NCI-H82 treated with DMSO at 0.1 percent for 48 hours (cell line): ENCODE measurements at regions not wholly inside any gene's neighbourhood (a gene's known extent, or its start where the extent isn't known, plus 50 kb on each side); places are given as distances from the start of the nearest gene placed in this dataset.
"Not testable (repeated sequence)": the region's sequence is repeated elsewhere in the genome, so short reads cannot be mapped to it uniquely, and the experiment has no call there.

Experiments used
- DNase-seq: peaks from one replicate; lab custom pipeline; 2025; ENCODE audit not compliant: unreplicated experiment; lab: John Stamatoyannopoulos, UW

DNA sequence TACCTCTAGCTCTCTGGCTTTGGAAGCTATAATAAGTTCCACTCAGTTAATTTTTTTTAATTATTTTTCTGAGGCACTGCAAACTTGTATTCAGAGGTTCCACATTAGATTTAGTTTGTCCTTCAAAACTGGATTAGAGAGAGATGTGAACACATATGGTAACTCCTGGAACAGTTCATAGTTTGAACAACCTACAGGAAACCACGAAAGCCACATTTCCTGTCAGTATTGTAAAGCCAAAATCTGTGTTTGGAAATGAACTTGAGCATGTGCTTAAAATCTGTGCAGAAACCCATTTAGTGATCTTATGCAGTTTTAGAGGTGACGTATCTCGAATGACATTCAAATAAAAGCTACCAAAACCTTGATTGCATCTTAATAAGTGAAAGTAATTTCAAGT lies 1952.0 kb downstream of the OLFM4 start:
- DNase-seq = no peak

DNA sequence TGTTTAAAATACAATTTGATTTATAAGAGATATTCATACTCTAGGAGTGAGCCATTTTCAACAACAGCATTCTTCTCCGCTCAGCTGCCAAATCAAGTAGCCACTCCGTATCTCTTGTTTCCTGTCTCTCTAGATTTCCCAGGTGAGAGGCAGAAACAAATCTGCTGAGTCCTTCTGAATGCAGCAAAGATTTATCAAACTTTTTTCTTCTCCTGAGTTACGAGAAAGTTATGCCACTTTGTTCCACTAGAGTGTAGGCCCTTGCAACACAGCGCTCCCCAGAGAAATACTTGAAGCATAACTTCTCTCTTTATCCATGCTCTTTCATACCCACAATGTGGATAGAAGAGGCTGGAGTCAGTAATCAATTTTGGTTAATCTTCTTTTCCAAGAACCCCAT lies 1960.8 kb downstream of the OLFM4 start:
- DNase-seq = no peak

DNA sequence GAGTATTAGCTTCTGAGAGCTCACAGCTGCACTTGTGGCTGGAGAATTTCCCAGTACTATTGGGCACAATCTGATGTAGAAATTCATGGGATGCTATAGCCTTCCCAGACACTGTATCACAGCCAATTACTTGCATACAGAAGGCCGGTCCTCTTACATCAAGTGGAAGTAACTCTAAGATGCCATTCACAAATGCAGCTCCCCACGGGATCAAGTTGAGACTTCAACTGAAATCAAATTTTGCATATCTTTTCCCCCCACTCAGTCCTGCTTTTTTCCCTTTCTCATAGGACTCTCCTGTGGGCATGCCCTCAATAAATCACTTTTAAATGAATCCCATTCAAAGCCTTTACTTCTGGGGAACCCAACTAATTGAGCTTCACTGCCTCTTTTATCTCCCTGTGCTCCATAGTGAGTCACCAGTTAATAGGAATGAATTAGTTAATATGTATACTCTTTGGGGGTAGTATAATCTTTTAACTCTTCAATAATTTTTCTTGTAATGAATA lies 1970.8 kb downstream of the OLFM4 start:
- no peak for DNase-seq

DNA sequence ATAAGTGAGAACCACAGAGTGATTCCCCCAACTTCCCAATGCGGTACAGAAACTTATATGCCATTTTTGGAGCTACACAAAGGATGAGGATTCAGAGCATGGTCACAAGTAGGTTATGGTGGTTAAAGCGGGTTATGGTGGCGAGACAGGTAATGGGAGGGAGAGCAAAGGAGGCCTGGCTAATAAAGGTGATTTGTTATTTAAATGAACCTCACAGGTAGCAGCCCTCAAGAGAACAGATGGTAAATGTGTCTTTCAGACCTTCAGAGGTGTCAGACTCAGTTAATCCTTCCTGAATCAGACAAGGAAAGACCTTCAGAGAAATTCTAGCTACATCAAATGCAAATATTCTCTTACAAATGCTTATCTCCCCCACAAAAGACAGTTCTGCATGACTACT lies 1971.4 kb downstream of the OLFM4 start:
- DNase-seq = no peak

DNA sequence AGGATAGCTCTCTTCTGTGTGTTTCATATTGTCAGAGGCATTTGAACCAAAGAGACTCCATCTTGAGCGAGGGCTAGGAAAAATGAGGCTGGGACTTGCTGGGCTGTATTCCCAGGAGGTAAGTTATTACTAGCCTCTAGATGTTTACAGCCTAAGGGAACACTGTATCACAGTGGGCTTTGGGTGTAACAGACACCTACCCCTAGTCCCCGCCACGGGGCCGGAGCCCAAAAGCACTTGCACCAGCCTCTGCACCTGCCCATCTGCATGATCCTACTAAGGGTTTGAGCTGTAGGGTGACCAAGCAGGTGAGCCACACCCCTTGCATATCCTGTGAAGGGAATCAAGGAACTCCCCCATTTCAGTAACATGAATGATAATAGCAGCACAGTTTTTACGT lies 1972.2 kb downstream of the OLFM4 start:
- DNase-seq = no peak

DNA sequence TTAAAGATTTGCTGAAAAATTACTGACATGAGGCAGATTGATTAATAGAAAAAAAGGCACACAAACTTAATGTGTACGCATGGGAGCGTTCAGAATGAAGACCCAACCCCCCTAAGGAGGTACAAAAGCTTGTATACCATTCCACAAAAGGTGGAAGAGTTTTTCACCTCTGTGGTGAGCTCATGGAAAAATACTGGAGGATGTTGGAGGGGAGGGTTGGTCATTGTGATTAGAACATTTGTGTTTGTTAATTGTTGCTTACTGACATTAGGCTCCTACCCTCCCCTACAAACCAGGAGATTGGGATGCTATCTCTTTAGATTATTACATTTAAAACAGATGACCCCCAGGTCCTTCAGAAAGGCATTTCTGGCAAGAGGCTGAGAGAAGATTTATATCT lies 1973.3 kb downstream of the OLFM4 start:
- no peak for DNase-seq

DNA sequence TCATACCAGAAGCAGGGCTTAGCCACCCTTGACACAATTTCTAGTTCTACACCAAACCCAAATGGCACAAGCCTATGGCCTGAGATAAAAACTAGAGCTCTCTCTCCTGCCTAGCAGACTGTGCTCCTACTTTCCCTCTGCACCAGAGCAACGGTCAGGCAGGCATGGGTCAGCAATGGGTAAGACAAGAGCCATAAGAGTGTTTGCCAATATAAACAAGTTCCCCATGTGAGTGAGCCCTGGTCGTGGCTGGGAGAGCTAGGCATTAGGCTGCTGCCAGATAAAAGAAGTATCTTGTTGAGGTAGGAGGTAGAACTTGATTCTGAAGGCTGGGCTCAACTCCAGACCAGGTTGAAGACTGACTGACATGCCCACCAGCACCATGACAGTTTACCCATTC lies 1979.1 kb downstream of the OLFM4 start:
- DNase-seq = no peak

DNA sequence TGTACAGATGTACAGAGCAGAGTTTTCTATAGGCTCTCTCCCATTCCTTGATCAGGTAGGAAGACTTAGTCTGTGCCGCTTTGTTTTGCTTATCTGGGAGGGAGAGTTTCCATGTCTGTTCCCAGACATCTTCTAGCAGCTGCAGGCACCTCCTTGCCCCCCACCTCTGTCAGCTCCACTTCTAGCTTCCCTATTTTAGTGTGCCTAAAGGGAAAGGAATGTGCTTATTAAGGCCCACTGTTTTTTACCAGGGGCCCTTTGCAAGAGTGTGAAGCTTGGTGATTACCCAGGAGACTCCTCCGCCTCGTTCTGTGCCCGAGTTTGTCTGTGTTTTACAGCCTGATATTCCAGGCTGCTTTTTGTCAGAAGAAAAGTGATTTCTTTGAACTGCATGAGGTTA lies 1984.4 kb downstream of the OLFM4 start:
- DNase-seq = no peak

DNA sequence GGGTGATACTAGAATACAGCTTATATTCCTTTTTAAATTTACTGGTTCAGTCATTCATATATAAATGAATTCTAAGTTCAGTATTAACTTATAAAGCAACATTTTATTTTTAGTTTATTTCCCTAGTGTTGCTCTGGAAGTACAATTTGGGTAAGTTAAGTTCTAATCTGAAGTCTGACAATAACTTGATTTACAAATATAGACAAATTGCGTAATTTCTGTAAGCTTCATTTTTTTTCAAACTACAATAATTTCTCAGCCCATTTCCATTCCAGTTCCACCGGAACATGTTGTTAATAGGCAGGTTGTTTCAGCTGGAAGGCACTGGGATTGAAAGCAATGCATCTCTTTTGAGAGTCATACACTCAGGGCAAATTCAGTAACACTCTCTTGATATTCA lies 2000.7 kb downstream of the OLFM4 start:
- no peak for DNase-seq

DNA sequence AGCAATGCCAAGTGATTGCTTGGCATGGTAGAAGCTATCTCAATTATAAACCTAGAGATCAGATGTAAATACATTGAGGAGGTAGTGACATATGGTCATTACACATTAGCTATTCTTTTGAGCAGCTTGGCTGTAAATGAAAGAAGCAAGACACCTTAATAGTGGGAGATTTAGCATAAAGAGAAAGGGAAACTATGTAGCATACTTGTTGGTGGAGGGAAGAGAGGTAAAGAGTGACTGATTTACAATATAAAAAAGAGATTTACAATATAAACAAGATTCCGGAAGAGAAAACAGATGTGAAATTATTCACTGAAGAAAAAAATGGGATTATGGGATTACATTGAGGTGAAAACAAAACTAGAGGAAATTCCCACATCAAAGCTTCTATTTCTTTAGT lies 2009.6 kb downstream of the OLFM4 start:
- DNase-seq = peak; percentile 57

DNA sequence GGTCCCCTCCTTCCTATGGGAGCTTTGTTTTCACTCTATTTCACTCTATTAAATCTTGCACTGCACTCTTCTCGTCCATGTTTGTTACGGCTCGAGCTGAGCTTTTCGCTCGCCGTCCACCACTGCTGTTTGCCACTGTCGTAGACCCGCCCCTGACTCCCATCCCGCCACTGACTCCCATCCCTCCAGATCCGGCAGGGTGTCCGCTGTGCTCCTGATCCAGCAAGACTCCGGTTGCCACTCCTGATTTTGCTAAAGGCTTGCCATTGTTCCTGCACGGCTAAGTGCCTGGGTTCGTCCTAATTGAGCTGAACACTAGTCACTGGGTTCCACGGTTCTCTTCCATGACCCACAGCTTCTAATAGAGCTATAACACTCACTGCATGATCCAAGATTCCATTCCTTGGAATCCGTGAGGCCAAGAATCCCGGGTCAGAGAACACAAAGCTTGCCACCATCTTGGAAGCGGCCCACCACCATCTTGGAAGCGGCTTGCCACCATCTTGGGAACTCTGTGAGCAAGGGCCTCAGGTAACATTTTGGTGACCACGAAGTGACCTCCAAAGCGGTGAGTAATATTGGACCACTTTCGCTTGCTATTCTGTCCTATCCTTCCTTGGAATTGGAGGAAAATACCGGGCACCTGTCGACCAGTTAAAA lies 2025.4 kb downstream of the OLFM4 start:
- not testable (repeated sequence) for DNase-seq

DNA sequence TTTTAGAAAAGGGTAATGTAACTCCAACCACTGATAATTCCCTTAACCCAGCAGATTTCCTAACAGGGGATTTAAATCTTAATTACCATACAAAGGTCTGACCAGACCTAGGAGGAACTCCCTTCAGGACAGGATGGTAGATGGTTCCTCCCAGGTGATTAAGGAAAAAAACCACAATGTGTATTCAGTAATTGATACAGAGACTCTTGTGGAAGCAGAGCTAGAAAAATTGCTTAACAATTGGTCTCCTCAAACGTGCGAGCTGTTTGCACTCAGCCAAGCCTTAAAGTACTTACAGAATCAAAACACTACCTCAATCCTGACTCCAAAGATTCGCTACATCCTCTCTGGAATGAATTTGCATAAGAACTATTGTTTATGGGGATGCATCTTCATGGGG lies 2027.1 kb downstream of the OLFM4 start:
- not testable (repeated sequence) for DNase-seq

DNA sequence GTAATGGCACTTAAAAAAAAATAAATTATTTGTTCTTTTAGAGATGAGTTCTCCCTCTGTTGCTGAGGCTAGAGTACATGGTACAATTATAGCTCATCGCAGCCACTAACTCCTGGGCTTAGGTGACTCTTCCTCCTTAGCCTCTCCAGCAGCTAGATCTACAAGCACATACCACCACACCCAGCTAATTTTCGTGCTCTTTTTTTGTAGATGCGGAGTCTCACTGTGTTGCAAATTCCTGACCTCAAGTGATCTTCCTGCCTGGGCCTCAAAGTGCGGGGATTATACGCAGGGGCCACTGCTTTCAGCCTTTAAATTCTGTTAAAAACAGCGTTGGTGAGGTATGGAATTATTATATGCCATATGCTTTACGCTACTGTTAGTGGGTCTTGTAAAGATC lies 2034.0 kb downstream of the OLFM4 start:
- DNase-seq = no peak

DNA sequence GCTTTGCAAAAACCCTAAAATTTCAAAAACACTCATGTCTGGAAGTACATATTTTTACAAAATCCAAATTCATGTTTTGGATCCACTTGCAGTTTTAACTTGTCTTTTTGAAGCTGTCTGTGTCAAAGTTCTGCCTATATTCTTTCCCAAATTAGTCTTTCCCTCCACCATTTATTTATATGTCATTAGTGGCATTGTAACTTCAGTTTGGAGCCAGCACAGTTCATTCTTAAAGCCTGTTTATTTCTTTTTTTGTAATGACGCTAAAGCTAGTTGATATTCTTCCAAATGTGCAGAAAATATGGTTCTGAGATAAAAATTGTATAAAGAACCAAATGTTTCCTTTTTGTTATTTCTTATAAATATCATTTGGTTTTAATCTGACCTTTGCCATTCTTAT lies 2039.3 kb downstream of the OLFM4 start:
- DNase-seq = no peak

DNA sequence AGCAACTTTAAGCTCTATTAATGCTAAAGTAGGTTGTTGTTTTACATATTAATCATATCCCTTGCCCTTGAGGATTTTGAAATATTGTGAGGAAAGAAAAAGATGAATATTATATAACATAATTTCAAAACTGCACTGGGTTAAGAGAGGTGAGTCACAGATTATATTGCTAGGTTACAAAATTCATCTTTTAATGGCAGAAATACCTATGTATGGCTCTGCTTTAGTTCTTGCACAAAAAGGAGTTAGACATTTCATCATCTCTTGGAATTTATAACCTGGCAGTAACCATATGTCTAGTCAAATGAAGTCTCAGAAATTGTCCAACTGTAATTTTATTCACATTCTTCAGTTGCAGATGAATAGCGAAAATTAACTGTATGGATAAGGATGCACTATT lies 2041.1 kb downstream of the OLFM4 start:
- no peak for DNase-seq

DNA sequence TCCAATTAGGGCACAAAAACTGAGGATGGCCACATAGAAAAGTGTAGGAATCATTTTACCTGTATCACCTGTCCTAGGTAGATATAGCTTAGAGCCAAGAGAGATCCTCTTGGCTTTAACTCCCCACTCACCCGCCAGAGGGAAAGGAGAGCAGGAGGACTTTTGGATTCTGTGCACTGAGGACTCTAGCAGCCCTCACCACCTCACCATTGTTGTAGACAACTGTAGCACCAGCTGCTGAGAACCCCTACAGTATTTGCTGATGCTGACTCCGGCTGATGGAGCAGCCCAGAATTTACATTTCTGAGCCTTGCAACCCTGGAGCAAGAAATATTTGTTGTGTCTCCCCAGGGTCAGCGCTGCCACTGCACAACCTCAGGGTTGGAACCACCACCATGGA lies 2044.4 kb downstream of the OLFM4 start:
- DNase-seq = no peak

DNA sequence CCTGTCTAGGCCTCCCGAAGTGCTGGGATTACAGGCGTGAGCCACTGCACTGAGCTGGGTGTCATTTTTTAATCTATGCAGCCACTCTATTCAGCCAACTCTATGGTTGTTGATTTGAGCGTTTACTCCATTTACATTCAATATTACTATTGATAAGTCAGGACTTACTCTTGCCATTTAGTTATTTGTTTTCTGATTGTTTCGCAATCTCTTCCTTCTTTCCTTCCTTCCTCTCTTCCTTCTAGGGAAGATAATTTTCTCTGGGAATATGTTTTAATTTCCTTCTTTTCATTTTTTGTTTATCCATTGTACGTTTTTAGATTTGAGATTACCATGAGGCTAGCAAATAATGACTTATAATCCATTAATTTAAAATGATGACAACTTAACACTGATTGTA lies 2056.0 kb downstream of the OLFM4 start:
- DNase-seq = no peak

DNA sequence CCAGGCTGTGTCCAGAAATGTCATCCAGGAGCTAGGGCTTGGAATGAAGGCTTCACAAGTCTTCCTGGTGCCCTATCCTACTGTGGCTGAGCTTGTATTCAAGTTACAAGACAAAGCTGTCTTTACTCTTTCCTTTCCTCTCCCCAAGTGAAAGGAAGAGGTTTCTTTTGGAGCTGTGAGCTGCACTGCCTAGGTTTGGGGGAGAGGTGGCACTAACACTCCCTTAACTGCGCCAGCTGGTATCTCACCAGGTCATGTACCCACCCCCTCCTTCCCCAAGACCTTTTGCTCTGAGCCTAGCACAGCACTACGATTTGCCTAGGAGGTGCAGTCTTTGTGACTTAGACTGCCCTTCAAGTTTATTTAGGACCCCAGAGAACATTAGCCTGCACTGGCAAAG lies 2053.6 kb upstream of the PRR20A start:
- no peak for DNase-seq

DNA sequence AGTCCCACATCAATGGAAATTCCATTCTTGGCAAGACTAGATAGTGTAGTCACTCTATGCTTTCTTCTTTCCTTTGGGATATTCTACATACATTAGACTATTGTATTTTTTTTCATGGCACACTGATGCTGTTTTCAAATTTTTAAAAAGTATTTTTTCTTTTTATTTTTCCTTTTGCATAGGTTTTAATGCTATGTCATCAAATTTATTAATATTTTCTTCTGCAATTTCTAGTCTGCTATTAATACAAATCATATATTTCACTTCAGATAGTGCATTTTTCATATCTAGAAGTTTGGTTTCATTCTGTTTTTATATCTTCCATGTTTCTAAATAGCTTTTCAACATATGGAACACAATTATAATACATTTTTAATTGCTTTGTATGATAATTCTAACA lies 2050.1 kb upstream of the PRR20A start:
- no peak for DNase-seq

DNA sequence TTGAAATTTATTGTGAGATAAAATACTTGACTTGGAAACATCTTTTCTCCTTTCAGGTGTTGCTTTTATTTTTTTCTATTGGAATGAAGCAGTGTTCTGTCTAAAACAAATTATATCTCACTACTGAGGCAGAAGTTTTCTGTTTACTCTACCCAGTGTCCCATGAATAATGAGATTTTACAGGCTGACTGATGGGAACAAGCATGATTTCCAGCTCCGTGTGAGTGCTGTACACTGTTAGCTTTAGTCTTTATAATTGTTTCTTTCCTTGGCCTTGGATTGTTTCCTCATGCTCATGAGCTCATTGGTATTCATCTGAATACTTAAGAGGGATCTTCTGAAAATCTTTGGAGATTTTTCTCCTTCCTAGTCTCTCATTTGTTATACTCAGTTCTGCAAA lies 2049.5 kb upstream of the PRR20A start:
- no peak for DNase-seq

DNA sequence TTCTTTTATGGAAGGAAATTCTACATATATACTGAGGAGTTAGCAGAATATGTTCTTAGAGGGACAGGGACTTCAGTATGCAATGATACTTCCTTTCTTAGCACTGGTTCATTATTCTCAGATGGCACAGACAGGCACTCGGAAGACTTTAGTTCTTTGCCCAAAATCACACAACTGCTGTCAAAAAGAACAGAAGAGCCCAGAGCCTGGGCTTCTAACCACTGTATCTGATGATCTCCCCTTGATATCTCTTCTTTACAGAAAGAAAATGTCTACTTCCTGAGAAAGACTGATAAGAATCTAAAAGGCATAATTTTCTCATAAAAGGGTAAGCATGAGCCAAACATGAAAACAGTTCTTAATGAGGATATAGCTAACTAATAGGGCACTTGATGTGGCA lies 2034.2 kb upstream of the PRR20A start:
- DNase-seq = no peak

DNA sequence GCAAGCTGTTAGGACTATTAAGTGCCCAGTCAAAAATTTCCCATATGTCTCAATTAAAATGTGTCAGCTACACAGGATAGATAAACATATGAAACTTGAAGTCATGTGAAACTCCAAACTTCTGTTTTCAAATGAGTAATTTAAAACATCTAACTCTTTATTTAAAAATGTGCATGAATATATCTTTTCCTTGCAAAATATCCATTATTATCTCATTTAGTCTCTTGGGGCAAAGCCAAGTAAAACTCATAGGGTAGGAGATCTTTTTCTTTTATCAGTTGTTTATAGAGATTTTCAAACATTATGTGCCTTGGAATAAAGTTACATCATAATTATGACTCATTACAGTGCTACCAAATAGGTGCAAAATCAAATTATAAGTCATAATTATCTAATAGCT lies 2020.1 kb upstream of the PRR20A start:
- DNase-seq = no peak

DNA sequence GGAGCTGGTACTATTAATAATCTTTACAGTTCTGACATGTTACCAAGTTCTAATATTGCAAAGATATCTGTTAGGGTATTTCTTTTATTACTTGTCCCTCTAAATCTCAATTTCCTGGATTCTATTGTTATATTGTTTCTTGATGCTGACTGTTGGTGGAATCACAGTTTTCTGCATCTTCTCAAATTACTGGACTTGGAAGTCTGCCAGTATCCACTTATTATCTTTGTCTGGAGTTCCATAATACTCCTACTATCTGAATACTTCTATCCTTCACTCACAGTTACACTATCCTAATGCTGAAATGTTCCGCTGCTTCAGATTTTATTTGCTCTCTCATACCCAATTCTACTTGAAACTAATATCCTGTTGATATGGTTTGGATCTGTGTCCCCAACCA lies 1985.7 kb upstream of the PRR20A start:
- no peak for DNase-seq

DNA sequence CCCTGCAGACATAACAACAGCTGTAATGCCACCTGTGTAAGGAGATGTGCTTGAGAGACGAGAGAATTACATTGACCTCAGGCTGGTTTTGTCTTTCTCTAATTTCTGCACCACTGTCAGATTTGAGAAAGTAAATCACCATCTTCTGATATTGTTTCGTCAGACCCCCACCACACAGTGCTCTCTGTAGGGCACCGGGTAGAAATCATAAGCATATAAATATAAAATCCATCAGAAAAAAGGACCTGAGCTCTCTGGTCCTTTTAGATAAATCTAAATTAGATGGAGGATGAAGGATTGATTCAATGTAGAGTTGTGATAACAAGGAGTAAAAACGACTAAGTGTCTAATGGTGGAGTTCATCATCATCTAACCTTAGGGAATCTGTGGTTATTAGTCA lies 1981.0 kb upstream of the PRR20A start:
- no peak for DNase-seq
